ENCODE measurements at regions not wholly inside any gene's neighbourhood (a gene's known extent, or its start where the extent isn't known, plus 50 kb on each side); places are given as distances from the start of the nearest gene placed in this dataset.
A peak's percentile ranks its signal among the peaks of the same experiment; 100 is the strongest.

DNA sequence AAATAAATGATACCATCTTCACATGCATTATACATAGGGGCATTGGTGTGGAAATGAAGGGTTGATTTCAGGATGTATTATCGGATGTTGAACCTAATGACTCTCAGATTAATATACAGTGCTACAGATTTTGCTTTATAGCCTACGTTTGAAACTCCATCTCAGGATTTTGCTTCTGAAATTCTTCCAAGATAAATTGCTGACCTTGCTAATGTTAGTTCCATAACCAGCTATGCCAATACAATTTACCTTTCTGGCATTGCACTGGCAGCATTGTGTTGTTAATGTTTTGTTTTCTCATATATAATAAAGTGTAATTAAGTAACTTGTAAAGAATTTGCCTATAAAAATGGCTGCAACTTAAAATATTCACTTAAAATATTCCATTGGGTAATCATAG, 350.1 kb downstream of the CHRM3 start:
- Histone ChIP-seq H3K79me1 (ENCODE audit: low read depth, low read length) (no peaks in the 10 kb centered on the region), H4K5ac (ENCODE audit: insufficient read length, low read depth, low read length) (no peak overlapping the region), H3K23me2 (ENCODE audit: low read depth, low read length) (no peaks in the 10 kb centered on the region), H2BK12ac (ENCODE audit: low read depth, low read length) (no peak overlapping the region), H3K23ac (ENCODE audit: insufficient read length) (no peak overlapping the region), H3K4me1 (replicated peaks in 1 of 4; ENCODE audit: control insufficient read depth in 3 of 4, insufficient read depth in 4 of 4, low read length in 3 of 4) (no peaks in the 10 kb centered on the region), H4K8ac (ENCODE audit: extremely low read depth, insufficient read depth, low read length) (no peak overlapping the region), H3K14ac (ENCODE audit: insufficient read length) (no peak overlapping the region), H4K91ac (replicated peaks; ENCODE audit: insufficient read length, low read length) (no peak overlapping the region), H3K4me2 (ENCODE audit: insufficient read depth in 1 of 2, low read depth in 2 of 2, low read length in 2 of 2) (no peak overlapping the region), H3K4me3 (ENCODE audit: extremely low read depth in 1 of 4, insufficient read depth in 2 of 4, low read depth in 3 of 4, low read length in 4 of 4) (no peak overlapping the region), H3K4ac (replicated peaks; ENCODE audit: insufficient read length, low read depth, low read length) (no peak overlapping the region), H2BK15ac (ENCODE audit: low read length) (no peak overlapping the region), H2AFZ (ENCODE audit: low read length) (no peak overlapping the region), H2BK20ac (ENCODE audit: low read length) (no peak overlapping the region), H2BK5ac (ENCODE audit: low read depth, low read length) (no peak overlapping the region), H3K27me3 (replicated peaks in 1 of 4; ENCODE audit: control insufficient read depth in 3 of 4, extremely low read depth in 1 of 4, insufficient read depth in 3 of 4, low read length in 3 of 4) (peaks cover 0 to 1% (median 0%) of the 10 kb centered on the region in 4 experiments; a peak in 1 of 7 replicates), H3K56ac (replicated peaks; ENCODE audit: insufficient read length, low read depth, low read length) (no peak overlapping the region), H3K27ac (ENCODE audit: low read depth, low read length) (no peak overlapping the region), H3K9me3 (ENCODE audit: insufficient read depth in 2 of 2, low read depth in 1 of 2, low read length in 1 of 2) (no peaks in the 10 kb centered on the region), H4K20me1 (replicated peaks in 1 of 2; ENCODE audit: control insufficient read depth in 1 of 2, insufficient read depth in 2 of 2, low read length in 2 of 2) (no peaks in the 10 kb centered on the region), H3K18ac (ENCODE audit: extremely low read depth, low read length) (no peak overlapping the region), H3K9ac (replicated peaks in 1 of 4; ENCODE audit: extremely low read depth in 1 of 4, low read depth in 3 of 4, low read length in 3 of 4) (peak overlapping the region in 1 of 4 experiments; percentile 34; a peak in 1 of 7 replicates), H3K79me2 (ENCODE audit: control insufficient read depth in 1 of 2, insufficient read depth in 2 of 2, low read length in 2 of 2) (no peaks in the 10 kb centered on the region), H2AK5ac (ENCODE audit: low read depth, low read length) (no peak overlapping the region), H2BK120ac (replicated peaks; ENCODE audit: low read depth, low read length) (no peak overlapping the region), H3K36me3 (ENCODE audit: control insufficient read depth in 2 of 4, insufficient read depth in 4 of 4, low read length in 3 of 4) (no peaks in the 10 kb centered on the region)
- 87% methylated on average over 2 of the region's 2 CpGs; no CpG with 5 or more reads in 1 of the 2 experiments for WGBS, 2 experiments (ENCODE audit: extremely low coverage in 1 of 2, insufficient coverage in 1 of 2, insufficient read length in 1 of 2, insufficient replicate concordance in 2 of 2, low coverage in 1 of 2, low lambda C conversion rate in 2 of 2, missing lambda C conversion rate in 1 of 2)
- POLR2A ChIA-PET (ENCODE audit: partially characterized antibody) = no interaction called here
- FAIRE-seq (no peak), DNase-seq (ENCODE audit: low read depth in 1 of 2, low spot score in 2 of 2) (no peak)
- CTCF ChIA-PET (ENCODE audit: partially characterized antibody) = no interaction called here
- TF ChIP-seq MAFK (IDR thresholded peaks at IDR 0.05; ENCODE audit: low read depth, low read length) (peak; percentile 73; the same call in 1 of the 2 replicates), E2F6 (IDR thresholded peaks at IDR 0.05) (no peak), CBX5 (IDR thresholded peaks at IDR 0.05; ENCODE audit: low read depth, low read length) (no peak)

Measured in H1 (cell line).